ENCODE measurements at regions not wholly inside any gene's neighbourhood (a gene's known extent, or its start where the extent isn't known, plus 50 kb on each side); places are given as distances from the start of the nearest gene placed in this dataset.

DNA sequence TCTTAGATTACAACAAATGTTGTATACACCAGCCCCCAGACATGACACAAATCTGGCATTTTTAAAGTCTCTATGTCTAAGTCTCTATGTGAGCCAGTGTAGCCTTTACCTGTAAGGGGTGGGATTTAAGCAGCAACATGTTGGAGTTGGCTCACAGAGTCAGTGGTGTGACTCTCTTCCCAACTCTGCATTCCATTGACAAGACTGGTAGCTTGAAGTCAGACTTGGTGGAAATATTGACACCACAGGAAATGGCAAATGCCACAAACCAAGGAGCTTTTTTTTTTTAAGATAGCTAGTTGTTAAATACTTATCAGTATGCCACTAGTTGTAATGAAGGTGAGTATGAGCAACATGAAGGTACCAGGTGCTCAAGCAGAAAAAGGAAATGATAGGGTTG is 103.1 kb upstream of the SMLR1 start:
- no peak for TF ChIP-seq TAF1 (IDR thresholded peaks at IDR 0.05; ENCODE audit: borderline replicate concordance, insufficient read depth, low read length)
- no peak for TF ChIP-seq POLR2AphosphoS5 (IDR thresholded peaks at IDR 0.05; ENCODE audit: low read depth, low read length)
- TF ChIP-seq, protein P1, sequence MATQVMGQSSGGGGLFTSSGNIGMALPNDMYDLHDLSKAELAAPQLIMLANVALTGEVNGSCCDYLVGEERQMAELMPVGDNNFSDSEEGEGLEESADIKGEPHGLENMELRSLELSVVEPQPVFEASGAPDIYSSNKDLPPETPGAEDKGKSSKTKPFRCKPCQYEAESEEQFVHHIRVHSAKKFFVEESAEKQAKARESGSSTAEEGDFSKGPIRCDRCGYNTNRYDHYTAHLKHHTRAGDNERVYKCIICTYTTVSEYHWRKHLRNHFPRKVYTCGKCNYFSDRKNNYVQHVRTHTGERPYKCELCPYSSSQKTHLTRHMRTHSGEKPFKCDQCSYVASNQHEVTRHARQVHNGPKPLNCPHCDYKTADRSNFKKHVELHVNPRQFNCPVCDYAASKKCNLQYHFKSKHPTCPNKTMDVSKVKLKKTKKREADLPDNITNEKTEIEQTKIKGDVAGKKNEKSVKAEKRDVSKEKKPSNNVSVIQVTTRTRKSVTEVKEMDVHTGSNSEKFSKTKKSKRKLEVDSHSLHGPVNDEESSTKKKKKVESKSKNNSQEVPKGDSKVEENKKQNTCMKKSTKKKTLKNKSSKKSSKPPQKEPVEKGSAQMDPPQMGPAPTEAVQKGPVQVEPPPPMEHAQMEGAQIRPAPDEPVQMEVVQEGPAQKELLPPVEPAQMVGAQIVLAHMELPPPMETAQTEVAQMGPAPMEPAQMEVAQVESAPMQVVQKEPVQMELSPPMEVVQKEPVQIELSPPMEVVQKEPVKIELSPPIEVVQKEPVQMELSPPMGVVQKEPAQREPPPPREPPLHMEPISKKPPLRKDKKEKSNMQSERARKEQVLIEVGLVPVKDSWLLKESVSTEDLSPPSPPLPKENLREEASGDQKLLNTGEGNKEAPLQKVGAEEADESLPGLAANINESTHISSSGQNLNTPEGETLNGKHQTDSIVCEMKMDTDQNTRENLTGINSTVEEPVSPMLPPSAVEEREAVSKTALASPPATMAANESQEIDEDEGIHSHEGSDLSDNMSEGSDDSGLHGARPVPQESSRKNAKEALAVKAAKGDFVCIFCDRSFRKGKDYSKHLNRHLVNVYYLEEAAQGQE (IDR thresholded peaks at IDR 0.05; ENCODE audit: insufficient read depth in 1 of 2, low read depth in 2 of 2, low read length in 2 of 2), result no peak
- no peak for TF ChIP-seq SIN3A (IDR thresholded peaks at IDR 0.05; ENCODE audit: borderline replicate concordance, insufficient read depth, low read length)

Measured in PFSK-1 (cell line).